IPS-NIHi7 (cell line): ENCODE measurements at regions not wholly inside any gene's neighbourhood (a gene's known extent, or its start where the extent isn't known, plus 50 kb on each side); places are given as distances from the start of the nearest gene placed in this dataset.

Experiments used
- DNase-seq: peaks from one replicate; pipeline ENCODE4 v3.0.0; 2012; ENCODE audit warnings: mixed read lengths; ENCODE audit errors: extremely low spot score

DNA sequence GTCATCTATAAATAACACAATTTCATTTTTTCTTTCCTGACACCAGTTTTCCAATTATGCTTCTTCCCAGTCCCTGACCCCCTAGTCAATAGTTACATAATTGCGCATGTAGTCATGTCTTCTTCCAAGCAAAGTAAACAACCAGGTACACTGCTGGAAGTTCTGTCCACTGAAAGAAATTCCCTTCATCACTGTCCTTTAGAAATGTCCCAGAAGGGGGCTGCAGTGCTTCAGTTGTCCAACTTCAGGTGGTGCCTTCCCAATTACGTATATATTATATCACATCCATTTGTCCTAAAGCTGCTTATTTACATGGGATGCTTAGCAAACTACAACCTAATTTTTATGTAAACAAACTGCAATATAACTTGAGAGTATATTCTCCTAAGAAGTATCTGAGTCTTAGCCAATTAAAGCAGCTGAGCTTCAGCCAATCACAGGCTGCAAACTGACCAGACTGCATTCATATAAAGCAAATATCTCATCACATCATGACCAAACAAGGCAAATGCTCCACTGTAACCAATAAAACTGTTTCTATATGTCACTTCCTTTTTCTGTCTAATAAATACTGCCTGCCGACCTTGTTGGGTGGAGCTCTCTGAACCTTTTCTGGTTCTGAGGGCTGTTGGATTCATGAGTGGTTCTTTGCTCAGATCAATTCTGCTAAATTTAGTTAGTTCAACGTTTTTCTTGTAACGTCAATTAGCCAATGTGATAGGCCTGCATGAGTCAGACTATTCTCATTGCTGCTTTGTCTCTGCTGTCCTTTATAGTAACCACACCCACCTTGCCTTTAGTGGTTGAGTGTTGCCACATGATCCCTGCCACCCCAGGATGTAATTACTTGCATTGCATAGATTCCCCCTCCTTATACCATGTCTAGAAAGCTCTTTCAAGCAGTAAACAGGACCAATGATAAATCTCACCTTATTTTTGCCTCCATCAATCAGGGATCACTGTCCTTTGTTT, 239.3 kb downstream of the ALG10B start:
- no peak for DNase-seq

GRCh38 chr12:38556647-38557046, 240.1 kb downstream of the ALG10B start:
- DNase-seq: no peak

DNA sequence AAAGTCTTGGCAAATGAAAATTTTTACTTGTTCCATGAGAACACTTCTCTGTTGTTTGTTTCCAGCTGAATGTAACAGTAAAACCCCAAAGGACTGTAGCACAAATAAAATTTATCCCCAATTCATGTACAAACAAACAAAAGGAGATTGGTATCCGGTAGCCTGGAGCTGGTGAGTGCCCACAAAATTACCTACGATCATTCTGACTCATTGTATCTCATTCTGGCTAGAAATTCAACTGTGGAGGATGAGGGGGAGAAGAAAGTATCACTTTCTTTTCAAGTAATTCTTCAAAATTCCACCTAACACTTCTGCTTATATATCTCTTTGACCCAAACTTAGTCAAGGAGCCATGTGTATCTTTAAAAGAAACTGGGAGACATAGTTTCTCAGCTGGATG, 268.5 kb downstream of the ALG10B start:
- no peak for DNase-seq

- no peak for DNase-seq
These were observed 270.2 kb downstream of the ALG10B start for GRCh38 chr12:38586789-38587188.

DNA sequence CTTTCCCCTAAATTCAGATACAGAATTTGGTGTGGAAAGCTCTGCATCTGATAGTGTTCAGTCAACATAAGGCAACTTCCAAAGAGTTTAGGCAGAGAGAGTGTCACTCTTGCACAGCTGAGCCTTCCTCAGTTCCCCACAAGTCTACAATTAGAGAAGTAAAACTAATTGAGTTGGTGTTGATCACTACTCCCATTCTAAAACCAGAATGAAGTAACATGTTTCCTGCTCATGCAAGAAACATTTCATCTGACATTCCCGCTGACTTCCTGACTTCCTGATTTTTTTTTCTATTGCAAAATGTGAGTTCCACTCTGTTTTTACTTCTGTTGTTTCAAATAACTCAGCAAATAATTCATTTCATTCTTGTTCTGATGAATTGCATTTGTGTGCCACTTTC, 271.0 kb downstream of the ALG10B start:
- DNase-seq: no peak

DNA sequence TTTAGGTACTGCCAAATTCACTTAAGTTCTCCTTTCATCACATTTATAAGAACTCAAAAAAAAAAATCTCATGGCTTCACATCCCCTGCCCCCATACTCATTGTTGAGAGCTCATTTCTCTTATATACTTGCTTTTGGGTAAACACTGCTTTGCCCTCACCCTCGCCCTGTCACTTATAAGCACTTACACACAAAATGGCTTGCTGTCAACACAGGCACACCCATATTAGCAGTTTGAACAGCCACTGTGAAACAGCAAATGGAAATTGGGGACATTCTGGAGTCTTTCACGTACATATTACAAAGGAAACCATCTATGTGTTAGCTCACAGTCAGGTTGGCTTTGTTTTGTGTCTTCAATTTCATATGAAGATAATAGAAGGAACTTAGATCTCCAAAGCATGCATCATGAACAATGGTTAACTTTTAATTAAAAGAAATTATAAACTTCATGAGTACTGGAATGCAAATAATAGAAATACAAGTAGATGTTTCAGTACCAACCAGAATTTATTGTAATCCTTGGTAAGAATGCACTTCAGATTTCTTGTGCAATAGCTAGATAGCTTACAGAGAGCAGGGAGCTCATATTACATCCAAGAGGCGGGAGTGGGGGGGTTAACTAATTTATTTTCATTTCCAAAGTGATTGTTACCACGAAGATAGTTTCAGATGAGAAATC, 272.2 kb downstream of the ALG10B start:
- DNase-seq: no peak

- DNase-seq: no peak
These were observed 272.7 kb downstream of the ALG10B start for GRCh38 chr12:38589306-38589632.

- DNase-seq: no peak
These were observed 285.4 kb downstream of the ALG10B start for GRCh38 chr12:38601949-38602348.
